A673 (cell line): ENCODE measurements at regions not wholly inside any gene's neighbourhood (a gene's known extent, or its start where the extent isn't known, plus 50 kb on each side); places are given as distances from the start of the nearest gene placed in this dataset.

ENCODE experiments used
- CTCF ChIP-seq: fragments of 300-800, 200-600 bp; sonication (generic); conservative IDR thresholded peaks from 2 replicates; pipeline ENCODE4 v1.5.1; 2017; ENCODE audit warnings: low read depth, mild to moderate bottlenecking, antibody characterized with exemption, low read length, moderate library complexity, mixed read lengths
- EZH2 ChIP-seq: fragments of 200-600 bp; sonication (generic); IDR thresholded peaks from 2 replicates; pipeline ENCODE4 v1.6.1; 2017; ENCODE audit warnings: borderline replicate concordance, low read depth, mild to moderate bottlenecking, mixed read lengths, antibody characterized with exemption, low read length; ENCODE audit not compliant: poor library complexity, severe bottlenecking

DNA sequence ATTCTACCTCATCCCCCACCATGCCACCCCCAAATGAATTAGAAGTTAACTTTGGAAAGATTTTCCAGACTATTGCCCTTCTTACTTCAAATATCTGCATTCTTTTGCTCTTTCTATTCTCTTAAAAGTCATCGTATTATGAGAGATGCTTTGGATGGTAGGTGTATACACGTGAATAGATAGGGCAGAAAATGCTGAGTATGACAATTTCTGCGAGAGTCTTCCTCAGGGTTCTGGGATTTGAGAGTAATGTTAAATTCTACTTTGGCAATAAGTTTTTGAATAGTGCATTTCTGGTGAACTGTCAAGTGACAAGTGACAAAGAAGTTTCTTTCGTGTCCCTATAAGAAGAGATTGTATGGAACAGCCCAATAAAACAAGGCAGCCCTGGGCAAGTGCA, 137.6 kb upstream of the DSEL start:
- TF ChIP-seq CTCF (no peak), EZH2 (no peak)
